Nephron progenitor cell (in vitro differentiated cells): ENCODE measurements at regions not wholly inside any gene's neighbourhood (a gene's known extent, or its start where the extent isn't known, plus 50 kb on each side); places are given as distances from the start of the nearest gene placed in this dataset.

Experiments used
- DNase-seq: peaks from one replicate; pipeline ENCODE4 v3.0.0; 2021
- H3K27ac Mint-ChIP-seq: 2 replicates; pipeline ENCODE4 v1.8.0; 2021; ENCODE audit warnings: mild to moderate bottlenecking, moderate library complexity, mixed read lengths
- H3K27me3 Mint-ChIP-seq: 2 replicates; pipeline ENCODE4 v1.8.0; 2021; ENCODE audit warnings: mild to moderate bottlenecking, low read depth, mixed read lengths; ENCODE audit not compliant: poor library complexity
- H3K36me3 Mint-ChIP-seq: 2 replicates; pipeline ENCODE4 v1.8.0; 2021; ENCODE audit warnings: low read depth, mixed read lengths
- H3K4me1 Mint-ChIP-seq: 2 replicates; pipeline ENCODE4 v1.8.0; 2021; ENCODE audit warnings: mixed read lengths
- H3K4me3 Mint-ChIP-seq: 2 replicates; pipeline ENCODE4 v1.8.0; 2021; ENCODE audit warnings: mild to moderate bottlenecking, moderate library complexity, mixed read lengths
- H3K9me3 Mint-ChIP-seq: 2 replicates; pipeline ENCODE4 v1.8.0; 2021; ENCODE audit warnings: mild to moderate bottlenecking, moderate library complexity, mixed read lengths
- TF ChIP-seq, protein P1 (sequence below): fragments of 200-600 bp; sonication (generic); IDR thresholded peaks from 2 replicates; pipeline ENCODE4 v1.5.0; 2021; ENCODE audit warnings: antibody characterized with exemption

DNA sequence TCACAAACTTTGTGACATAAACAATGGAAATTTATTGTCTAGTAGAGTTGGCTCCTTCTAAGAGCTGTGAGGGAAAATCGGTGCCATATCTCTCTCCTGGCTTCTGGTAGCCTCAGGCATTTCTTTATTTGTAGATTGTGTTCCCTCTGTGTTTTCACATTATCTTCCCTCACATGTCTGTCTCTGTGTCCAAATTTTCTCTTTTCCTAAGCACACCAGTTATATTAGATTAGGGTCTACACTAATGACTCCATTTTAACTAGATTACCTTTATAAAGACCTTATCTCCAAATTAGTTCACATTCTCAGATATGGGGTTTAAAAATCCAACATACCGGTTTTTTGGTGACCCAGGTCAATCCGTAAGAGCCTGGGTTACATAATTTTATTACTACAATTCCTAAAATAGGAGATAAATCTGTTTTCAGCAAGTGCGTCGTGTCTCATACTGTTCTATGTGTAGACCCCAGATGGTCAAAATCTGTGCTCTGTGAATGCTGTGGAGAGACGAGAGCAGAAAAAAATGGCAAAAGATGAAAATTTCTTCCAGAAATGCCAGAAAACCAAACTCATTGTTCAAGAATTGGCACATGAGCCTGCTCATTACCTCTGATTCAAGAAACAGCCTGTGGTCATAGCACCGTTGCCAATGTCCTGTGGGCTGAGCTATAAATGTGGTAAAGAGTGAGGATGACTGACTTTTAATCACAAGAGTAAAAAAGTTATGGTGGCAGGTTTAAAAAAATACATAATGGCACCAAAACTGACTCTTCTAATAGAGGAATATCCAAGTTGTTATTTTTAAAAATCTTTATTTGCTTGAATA lies 574.7 kb downstream of the PCDH7 start:
- DNase-seq = no peak
- H3K9me3 Mint-ChIP-seq = peaks cover 11% of the 10 kb centered on the region
- H3K27me3 Mint-ChIP-seq = no peaks in the 10 kb centered on the region
- H3K4me1 Mint-ChIP-seq = no peaks in the 10 kb centered on the region
- H3K4me3 Mint-ChIP-seq = no peak overlapping the region
- TF ChIP-seq, protein P1, sequence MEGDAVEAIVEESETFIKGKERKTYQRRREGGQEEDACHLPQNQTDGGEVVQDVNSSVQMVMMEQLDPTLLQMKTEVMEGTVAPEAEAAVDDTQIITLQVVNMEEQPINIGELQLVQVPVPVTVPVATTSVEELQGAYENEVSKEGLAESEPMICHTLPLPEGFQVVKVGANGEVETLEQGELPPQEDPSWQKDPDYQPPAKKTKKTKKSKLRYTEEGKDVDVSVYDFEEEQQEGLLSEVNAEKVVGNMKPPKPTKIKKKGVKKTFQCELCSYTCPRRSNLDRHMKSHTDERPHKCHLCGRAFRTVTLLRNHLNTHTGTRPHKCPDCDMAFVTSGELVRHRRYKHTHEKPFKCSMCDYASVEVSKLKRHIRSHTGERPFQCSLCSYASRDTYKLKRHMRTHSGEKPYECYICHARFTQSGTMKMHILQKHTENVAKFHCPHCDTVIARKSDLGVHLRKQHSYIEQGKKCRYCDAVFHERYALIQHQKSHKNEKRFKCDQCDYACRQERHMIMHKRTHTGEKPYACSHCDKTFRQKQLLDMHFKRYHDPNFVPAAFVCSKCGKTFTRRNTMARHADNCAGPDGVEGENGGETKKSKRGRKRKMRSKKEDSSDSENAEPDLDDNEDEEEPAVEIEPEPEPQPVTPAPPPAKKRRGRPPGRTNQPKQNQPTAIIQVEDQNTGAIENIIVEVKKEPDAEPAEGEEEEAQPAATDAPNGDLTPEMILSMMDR = no peak
- no peak overlapping the region for H3K27ac Mint-ChIP-seq
- no peaks in the 10 kb centered on the region for H3K36me3 Mint-ChIP-seq

DNA sequence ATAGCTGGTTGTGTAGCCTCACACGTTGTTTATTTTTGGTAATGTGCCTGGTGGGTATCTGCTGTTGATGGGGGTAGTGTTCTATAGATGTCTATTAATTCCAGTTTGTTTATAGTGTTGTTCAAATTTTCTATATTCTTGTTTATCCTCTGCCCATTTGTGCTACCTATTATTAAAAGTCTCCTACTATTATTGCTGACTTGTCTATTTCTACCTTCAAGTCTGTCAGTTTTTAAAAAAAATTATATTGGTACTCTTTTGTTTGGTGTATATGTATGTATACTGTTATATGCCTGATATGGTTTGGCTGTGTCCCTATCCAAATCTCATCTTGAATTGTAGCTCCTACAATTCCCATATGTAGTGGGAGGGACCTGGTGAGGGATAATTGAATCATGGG lies 578.6 kb downstream of the PCDH7 start:
- Mint-ChIP-seq H3K27me3 (peaks cover 3% of the 10 kb centered on the region), H3K4me3 (no peak overlapping the region), H3K27ac (no peak overlapping the region)

DNA sequence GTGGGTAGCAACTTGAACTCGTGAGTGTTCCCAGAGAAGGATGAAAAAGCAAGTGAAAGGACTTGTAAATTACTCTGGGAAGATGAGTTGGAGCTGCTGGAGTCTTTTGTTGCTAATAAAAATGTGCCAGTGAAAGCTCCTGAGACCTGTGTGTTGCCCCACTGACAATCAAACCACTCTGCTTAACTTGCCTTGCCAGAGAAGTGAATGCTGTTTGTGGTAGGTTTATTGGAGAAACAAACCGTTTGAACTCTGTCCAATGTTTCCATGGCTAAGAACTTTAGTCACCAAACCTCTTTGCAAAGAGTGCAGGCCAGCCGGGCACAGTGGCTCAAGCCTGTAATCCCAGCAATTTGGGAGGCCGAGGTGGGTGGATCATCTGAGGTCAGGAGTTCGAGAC lies 586.9 kb downstream of the PCDH7 start:
- no peaks in the 10 kb centered on the region for H3K4me1 Mint-ChIP-seq
- DNase-seq = no peak

More for the DNA sequence above, 578.6 kb downstream of the PCDH7 start:
- Mint-ChIP-seq H3K9me3 (no peaks in the 10 kb centered on the region), H3K4me1 (no peaks in the 10 kb centered on the region), H3K36me3 (no peaks in the 10 kb centered on the region)
- DNase-seq = no peak
- TF ChIP-seq, protein P1 = no peak

DNA sequence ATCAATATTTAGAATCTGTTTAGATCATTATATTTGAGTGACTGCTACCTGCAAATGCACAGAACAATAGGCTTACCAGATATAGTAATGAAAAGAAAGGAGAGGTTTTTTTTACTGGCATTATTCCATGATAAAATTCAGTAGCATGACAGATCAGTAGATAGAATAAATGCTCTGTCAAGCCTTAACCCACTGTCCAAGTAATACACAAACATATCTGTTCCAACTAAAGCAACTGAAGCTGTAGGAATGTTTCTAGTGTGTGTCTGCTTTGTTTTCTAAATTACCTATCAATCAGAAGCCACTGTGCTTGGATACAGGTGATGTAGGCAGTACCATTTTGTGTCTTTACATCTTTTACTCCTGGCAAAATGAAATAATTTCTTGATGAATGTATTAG lies 604.6 kb downstream of the PCDH7 start:
- TF ChIP-seq, protein P1 = no peak
- Mint-ChIP-seq H3K27me3 (no peaks in the 10 kb centered on the region), H3K36me3 (no peaks in the 10 kb centered on the region), H3K4me3 (no peak overlapping the region), H3K4me1 (no peaks in the 10 kb centered on the region), H3K27ac (no peak overlapping the region), H3K9me3 (no peaks in the 10 kb centered on the region)
- DNase-seq = no peak

More for the DNA sequence above, 586.9 kb downstream of the PCDH7 start:
- Mint-ChIP-seq H3K9me3 (no peaks in the 10 kb centered on the region), H3K36me3 (no peaks in the 10 kb centered on the region), H3K27ac (no peak overlapping the region), H3K4me3 (no peak overlapping the region), H3K27me3 (no peaks in the 10 kb centered on the region)
- TF ChIP-seq, protein P1 = no peak

DNA sequence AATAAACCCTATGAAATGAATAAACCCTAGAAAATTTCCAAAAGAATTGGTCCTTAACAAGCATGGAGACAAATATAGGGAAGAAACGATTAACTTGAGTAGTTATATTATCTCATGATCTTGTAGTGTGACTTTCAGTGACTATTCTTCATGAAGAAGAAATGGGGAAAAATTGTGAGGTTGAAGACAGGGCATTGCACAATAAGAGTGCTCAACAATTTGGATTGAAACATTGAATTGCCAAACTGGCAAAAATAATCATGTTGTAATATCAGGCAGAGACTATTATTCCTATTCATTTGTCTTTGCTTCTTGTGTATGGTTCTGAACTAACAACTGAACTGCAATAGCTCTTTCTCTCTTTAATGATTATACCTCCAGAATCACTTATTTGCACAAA lies 605.1 kb downstream of the PCDH7 start:
- Mint-ChIP-seq H3K27ac (no peak overlapping the region), H3K4me3 (no peak overlapping the region), H3K4me1 (no peaks in the 10 kb centered on the region), H3K9me3 (no peaks in the 10 kb centered on the region), H3K27me3 (peaks cover 2% of the 10 kb centered on the region), H3K36me3 (no peaks in the 10 kb centered on the region)
- TF ChIP-seq, protein P1 = no peak
- no peak for DNase-seq

DNA sequence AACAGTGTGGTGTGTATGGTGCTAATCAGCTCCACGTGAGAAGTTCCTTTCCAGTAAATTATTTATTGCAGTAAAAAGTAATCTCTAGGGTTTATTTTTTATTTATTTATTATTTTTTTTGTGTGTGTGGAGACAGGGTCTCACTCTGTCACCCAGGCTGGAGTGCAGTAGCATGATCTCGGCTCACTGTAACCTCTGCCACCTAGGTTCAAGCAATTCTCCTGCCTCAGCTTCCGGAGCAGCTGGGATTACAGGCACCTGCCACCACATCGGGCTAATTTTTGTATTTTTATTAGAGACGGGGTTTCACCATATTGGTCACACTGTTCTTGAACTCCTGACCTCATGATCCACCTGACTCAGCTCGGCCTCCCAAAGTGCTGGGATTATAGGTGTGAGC lies 606.9 kb downstream of the PCDH7 start:
- H3K27ac Mint-ChIP-seq = no peak overlapping the region
- no peak overlapping the region for H3K4me3 Mint-ChIP-seq
- H3K9me3 Mint-ChIP-seq = no peaks in the 10 kb centered on the region
- no peaks in the 10 kb centered on the region for H3K4me1 Mint-ChIP-seq
- TF ChIP-seq, protein P1 = no peak
- H3K36me3 Mint-ChIP-seq = no peaks in the 10 kb centered on the region
- peaks cover 2% of the 10 kb centered on the region for H3K27me3 Mint-ChIP-seq
- DNase-seq = no peak
